ENCODE measurements at regions not wholly inside any gene's neighbourhood (a gene's known extent, or its start where the extent isn't known, plus 50 kb on each side); places are given as distances from the start of the nearest gene placed in this dataset.

DNA sequence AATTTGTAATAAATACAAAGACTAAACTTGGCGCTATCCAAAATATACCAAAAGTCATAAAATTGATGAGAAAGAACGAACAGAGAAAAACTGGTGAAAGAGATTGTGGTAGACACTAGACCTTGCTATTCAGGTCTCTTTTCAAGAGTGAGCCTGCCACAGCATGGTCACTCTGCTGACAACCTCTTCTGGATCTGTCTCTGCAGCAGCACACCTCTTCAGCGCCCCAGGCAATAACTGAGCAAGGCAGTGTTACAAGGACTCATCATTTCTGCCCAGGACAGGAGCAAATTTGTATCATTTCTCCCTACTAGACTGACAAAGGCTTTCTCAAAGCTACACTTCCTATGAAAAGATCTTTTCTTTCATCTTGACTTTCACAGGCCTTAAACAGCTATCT is 976.0 kb downstream of the DNAJB9 start:
- Histone ChIP-seq H3K27me3 (ENCODE audit: insufficient read depth, low read length) (no peaks in the 10 kb centered on the region), H3F3A (ENCODE audit: insufficient read depth, low read length) (no peaks in the 10 kb centered on the region), H3K9me2 (ENCODE audit: low read depth, low read length) (no peaks in the 10 kb centered on the region), H3K4me3 (ENCODE audit: low read depth, low read length, poor library complexity, severe bottlenecking) (no peak overlapping the region), H3K4me2 (ENCODE audit: low read length) (no peak overlapping the region), H2AFZ (ENCODE audit: low read length) (no peak overlapping the region), H3K9me3 (ENCODE audit: low read length) (no peaks in the 10 kb centered on the region), H4K20me1 (ENCODE audit: insufficient read depth, low read length) (peaks cover 3% of the 10 kb centered on the region; the same call in 1 of the 2 replicates), H3K27ac (ENCODE audit: low read depth, low read length, poor library complexity, severe bottlenecking) (no peak overlapping the region), H3K79me2 (ENCODE audit: insufficient read depth, low read length) (no peaks in the 10 kb centered on the region), H3K9ac (ENCODE audit: low read length) (no peak overlapping the region), H3K36me3 (ENCODE audit: insufficient read depth, low read length) (no peaks in the 10 kb centered on the region), H3K4me1 (ENCODE audit: insufficient read depth, low read length, severe bottlenecking) (no peaks in the 10 kb centered on the region)
- TF ChIP-seq CTCF (IDR thresholded peaks at IDR 0.05; ENCODE audit: low read length) = no peak
- no peak for TF ChIP-seq EZH2 (IDR thresholded peaks at IDR 0.05; ENCODE audit: borderline replicate concordance, low read length)

GRCh38 chr7:109549471-109550193 is 980.0 kb downstream of the DNAJB9 start:
- no peak overlapping the region for H3K9ac ChIP-seq (ENCODE audit: low read length)
- peaks cover 3% of the 10 kb centered on the region; the same call in 1 of the 2 replicates for H4K20me1 ChIP-seq (ENCODE audit: insufficient read depth, low read length)
- H3K9me3 ChIP-seq (ENCODE audit: low read length) = no peaks in the 10 kb centered on the region
- H3K4me3 ChIP-seq (ENCODE audit: low read depth, low read length, poor library complexity, severe bottlenecking) = no peak overlapping the region
- no peaks in the 10 kb centered on the region for H3K4me1 ChIP-seq (ENCODE audit: insufficient read depth, low read length, severe bottlenecking)
- H3K36me3 ChIP-seq (ENCODE audit: insufficient read depth, low read length) = no peaks in the 10 kb centered on the region
- H3K27ac ChIP-seq (ENCODE audit: low read depth, low read length, poor library complexity, severe bottlenecking) = no peak overlapping the region
- H3K4me2 ChIP-seq (ENCODE audit: low read length) = no peak overlapping the region
- H3F3A ChIP-seq (ENCODE audit: insufficient read depth, low read length) = no peaks in the 10 kb centered on the region
- H3K79me2 ChIP-seq (ENCODE audit: insufficient read depth, low read length) = no peaks in the 10 kb centered on the region
- H3K27me3 ChIP-seq (ENCODE audit: insufficient read depth, low read length) = no peaks in the 10 kb centered on the region
- no peak overlapping the region for H2AFZ ChIP-seq (ENCODE audit: low read length)
- no peaks in the 10 kb centered on the region for H3K9me2 ChIP-seq (ENCODE audit: low read depth, low read length)
- TF ChIP-seq CTCF (IDR thresholded peaks at IDR 0.05; ENCODE audit: low read length) (no peak), EZH2 (IDR thresholded peaks at IDR 0.05; ENCODE audit: borderline replicate concordance, low read length) (no peak)

DNA sequence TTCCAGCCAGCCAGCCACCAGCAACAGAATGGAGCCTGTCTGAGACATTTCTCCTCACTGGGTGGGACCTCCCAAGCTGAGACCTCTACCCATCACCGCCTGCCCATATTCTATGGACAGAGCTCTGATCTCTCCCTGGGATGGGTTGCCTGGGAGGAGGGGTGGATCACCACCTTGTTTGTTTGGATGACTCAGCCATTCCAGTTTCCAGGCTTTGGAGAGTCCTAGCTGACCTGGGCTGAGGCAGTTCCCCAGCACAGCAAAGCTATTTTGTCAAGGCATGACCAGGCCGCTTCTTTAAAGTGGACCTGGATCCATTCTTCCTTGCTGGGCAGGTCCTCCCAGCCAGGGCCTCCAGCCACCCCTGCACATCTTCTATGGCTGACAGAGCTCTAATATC is 982.3 kb downstream of the DNAJB9 start:
- no peaks in the 10 kb centered on the region for H3K79me2 ChIP-seq (ENCODE audit: insufficient read depth, low read length)
- no peak overlapping the region for H3K27ac ChIP-seq (ENCODE audit: low read depth, low read length, poor library complexity, severe bottlenecking)
- H3K4me3 ChIP-seq (ENCODE audit: low read depth, low read length, poor library complexity, severe bottlenecking) = no peak overlapping the region
- H3K9me2 ChIP-seq (ENCODE audit: low read depth, low read length) = no peaks in the 10 kb centered on the region
- no peak for TF ChIP-seq EZH2 (IDR thresholded peaks at IDR 0.05; ENCODE audit: borderline replicate concordance, low read length)
- no peak for TF ChIP-seq CTCF (IDR thresholded peaks at IDR 0.05; ENCODE audit: low read length)
- no peaks in the 10 kb centered on the region for H3K27me3 ChIP-seq (ENCODE audit: insufficient read depth, low read length)
- no peaks in the 10 kb centered on the region for H3K9me3 ChIP-seq (ENCODE audit: low read length)
- no peak overlapping the region for H3K4me2 ChIP-seq (ENCODE audit: low read length)
- H2AFZ ChIP-seq (ENCODE audit: low read length) = no peak overlapping the region
- no peaks in the 10 kb centered on the region for H3K36me3 ChIP-seq (ENCODE audit: insufficient read depth, low read length)
- H4K20me1 ChIP-seq (ENCODE audit: insufficient read depth, low read length) = no peaks in the 10 kb centered on the region
- no peaks in the 10 kb centered on the region for H3K4me1 ChIP-seq (ENCODE audit: insufficient read depth, low read length, severe bottlenecking)
- no peak overlapping the region for H3K9ac ChIP-seq (ENCODE audit: low read length)
- H3F3A ChIP-seq (ENCODE audit: insufficient read depth, low read length) = no peaks in the 10 kb centered on the region
